ENCODE measurements at regions not wholly inside any gene's neighbourhood (a gene's known extent, or its start where the extent isn't known, plus 50 kb on each side); places are given as distances from the start of the nearest gene placed in this dataset.

DNA sequence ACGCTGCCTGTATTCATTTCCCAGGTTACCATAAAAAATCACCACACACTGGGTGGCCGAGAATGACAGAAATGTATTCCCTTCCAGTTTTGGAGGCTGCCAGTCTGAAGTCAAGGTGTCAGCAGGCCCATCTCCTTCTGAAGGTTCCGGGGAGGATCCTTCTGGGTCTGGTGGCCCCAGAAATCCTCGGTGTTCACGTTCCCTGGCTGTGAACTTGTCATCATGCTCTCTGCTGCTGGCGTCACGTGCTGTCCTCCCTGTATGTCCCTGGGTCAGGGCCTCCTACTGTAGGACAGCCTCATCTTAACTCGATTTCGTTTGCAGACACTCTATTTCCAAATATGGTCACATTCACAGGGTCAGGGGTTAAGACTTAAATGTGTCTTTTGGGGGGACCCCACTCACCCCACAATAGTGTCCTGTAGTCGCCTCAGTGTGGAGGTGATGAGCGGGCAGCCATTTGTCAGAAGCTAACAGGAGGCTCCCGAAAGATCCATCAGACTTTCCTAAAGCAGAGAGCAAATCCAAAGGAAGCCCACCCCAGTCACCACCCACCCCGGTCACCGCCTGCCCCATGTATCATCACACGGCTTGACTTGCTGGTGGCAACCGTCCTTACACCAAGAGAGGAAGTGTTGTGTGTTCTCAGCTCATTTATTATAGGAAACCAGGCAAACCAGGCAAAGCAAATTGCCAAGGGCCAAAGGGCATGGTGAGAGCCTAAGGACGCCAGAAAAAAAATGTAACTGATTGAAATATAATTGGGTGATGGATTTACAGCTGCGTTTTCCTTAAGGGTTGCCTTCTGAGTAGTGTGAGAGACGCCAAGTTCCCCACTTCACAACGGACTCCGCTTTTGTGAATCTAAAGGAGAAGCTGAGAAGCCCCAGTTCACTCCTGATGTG, 148.8 kb upstream of the ZNF236 start:
- Mint-ChIP-seq H3K4me3 (no peak overlapping the region), H3K27ac (no peak overlapping the region), H3K27me3 (peaks cover 6% of the 10 kb centered on the region), H3K9me3 (peaks cover 2% of the 10 kb centered on the region), H3K4me1 (no peaks in the 10 kb centered on the region), H3K36me3 (ENCODE audit: low read depth) (no peaks in the 10 kb centered on the region)
- intact Hi-C loops (cut with micrococcal nuclease) = no loop called here
- no peak for DNase-seq
- TF ChIP-seq, protein P1, sequence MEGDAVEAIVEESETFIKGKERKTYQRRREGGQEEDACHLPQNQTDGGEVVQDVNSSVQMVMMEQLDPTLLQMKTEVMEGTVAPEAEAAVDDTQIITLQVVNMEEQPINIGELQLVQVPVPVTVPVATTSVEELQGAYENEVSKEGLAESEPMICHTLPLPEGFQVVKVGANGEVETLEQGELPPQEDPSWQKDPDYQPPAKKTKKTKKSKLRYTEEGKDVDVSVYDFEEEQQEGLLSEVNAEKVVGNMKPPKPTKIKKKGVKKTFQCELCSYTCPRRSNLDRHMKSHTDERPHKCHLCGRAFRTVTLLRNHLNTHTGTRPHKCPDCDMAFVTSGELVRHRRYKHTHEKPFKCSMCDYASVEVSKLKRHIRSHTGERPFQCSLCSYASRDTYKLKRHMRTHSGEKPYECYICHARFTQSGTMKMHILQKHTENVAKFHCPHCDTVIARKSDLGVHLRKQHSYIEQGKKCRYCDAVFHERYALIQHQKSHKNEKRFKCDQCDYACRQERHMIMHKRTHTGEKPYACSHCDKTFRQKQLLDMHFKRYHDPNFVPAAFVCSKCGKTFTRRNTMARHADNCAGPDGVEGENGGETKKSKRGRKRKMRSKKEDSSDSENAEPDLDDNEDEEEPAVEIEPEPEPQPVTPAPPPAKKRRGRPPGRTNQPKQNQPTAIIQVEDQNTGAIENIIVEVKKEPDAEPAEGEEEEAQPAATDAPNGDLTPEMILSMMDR (IDR thresholded peaks at IDR 0.05) = no peak
- ChIA-PET POLR2A (no interaction called here), CTCF (no interaction called here)
- no peak for ATAC-seq (ENCODE audit: low read depth)

DNA sequence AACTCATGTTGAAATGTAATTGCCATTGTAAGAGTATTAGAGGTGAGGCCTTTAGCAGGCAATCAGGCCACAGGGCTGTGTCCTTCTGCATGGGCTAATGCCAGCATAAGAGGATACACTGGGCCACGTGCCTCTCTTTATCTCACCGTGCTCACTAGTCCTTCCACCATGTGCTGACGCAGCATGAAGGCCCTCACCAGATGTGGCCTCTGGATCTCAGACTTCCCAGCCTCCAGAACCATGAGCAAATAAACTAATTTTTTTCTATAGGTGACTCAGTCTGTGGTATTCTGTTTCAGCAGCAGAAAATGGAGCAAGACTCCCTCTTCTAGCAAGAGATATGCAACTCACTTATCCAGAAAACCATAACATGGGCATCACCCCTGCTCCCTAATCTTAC, 149.7 kb upstream of the ZNF236 start:
- ATAC-seq (ENCODE audit: low read depth) (no peak), DNase-seq (no peak)
- Mint-ChIP-seq H3K27me3 (peaks cover 6% of the 10 kb centered on the region), H3K27ac (no peak overlapping the region), H3K4me1 (no peaks in the 10 kb centered on the region), H3K4me3 (no peak overlapping the region), H3K9me3 (peaks cover 2% of the 10 kb centered on the region), H3K36me3 (ENCODE audit: low read depth) (no peaks in the 10 kb centered on the region)
- TF ChIP-seq, protein P1 (IDR thresholded peaks at IDR 0.05) = no peak
- POLR2A ChIA-PET = no interaction called here
- CTCF ChIA-PET = no interaction called here
- intact Hi-C loops (cut with micrococcal nuclease) = no loop called here

DNA sequence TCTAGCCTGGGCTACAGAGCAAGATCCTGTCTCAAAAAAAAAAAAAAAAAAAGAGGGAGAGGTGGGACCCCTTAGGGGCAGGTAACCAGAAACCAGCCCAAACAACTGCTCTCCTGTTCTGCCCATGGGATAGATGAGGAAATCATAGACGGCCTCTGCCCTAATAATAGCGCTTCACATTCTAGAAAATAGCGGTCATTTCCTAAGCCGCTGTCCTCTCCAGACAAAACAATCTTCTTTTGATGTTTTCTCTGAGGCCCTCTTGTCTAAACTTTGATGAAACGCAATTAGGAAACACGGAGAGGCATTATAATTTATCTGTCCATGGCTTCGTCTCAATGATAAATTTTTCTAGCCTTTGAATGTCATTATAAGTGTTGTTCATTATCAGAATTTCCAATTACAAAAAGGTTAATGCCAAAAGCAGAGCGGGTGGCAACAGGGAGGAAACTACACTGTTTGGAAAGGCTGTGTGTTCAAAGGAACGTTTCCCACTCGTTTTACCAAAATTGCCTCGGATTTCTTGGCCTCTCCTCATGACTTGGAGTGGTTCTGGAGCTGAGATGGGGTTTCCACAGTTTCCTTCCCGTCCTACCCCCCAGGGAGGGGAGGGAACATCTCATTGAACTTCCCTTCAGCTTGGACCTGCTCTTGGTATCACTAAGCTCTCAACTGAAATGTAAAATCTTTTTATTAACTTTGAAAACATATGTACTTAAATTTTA, 151.6 kb upstream of the ZNF236 start:
- no peak for ATAC-seq (ENCODE audit: low read depth)
- intact Hi-C loops (cut with micrococcal nuclease) = no loop called here
- Mint-ChIP-seq H3K4me1 (no peaks in the 10 kb centered on the region), H3K27ac (no peak overlapping the region), H3K36me3 (ENCODE audit: low read depth) (no peaks in the 10 kb centered on the region), H3K9me3 (no peaks in the 10 kb centered on the region), H3K27me3 (peaks cover 6% of the 10 kb centered on the region), H3K4me3 (no peak overlapping the region)
- no peak for DNase-seq
- ChIA-PET POLR2A (no interaction called here), CTCF (no interaction called here)
- TF ChIP-seq, protein P1 (IDR thresholded peaks at IDR 0.05) = no peak

DNA sequence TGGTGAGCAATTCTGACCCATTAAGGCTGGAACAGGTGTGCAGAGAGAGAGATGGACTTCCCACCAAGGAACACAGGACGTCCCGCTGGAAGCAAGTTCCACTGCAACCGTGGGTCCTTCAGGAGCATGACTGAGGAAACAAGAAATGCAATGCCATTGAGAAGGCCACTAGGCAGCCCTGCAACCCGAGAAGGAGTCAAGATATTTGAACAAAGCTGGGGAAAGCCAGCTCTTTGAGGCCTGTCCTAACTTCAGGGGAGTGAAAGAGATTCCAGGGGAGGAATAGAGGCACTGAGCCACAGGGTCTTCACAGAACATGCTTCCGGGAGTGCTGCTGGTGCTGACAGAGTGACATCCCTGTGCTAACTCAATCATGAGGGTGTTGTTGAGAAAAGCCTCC, 153.8 kb upstream of the ZNF236 start:
- TF ChIP-seq, protein P1 (IDR thresholded peaks at IDR 0.05) = no peak
- CTCF ChIA-PET = no interaction called here
- peaks cover 6% of the 10 kb centered on the region for H3K27me3 Mint-ChIP-seq
- H3K4me1 Mint-ChIP-seq = no peaks in the 10 kb centered on the region
- intact Hi-C loops (cut with micrococcal nuclease) = no loop called here
- no peak overlapping the region for H3K4me3 Mint-ChIP-seq
- DNase-seq (no peak), ATAC-seq (ENCODE audit: low read depth) (no peak)
- POLR2A ChIA-PET = no interaction called here
- H3K27ac Mint-ChIP-seq = no peak overlapping the region
- H3K36me3 Mint-ChIP-seq (ENCODE audit: low read depth) = no peaks in the 10 kb centered on the region
- H3K9me3 Mint-ChIP-seq = no peaks in the 10 kb centered on the region

DNA sequence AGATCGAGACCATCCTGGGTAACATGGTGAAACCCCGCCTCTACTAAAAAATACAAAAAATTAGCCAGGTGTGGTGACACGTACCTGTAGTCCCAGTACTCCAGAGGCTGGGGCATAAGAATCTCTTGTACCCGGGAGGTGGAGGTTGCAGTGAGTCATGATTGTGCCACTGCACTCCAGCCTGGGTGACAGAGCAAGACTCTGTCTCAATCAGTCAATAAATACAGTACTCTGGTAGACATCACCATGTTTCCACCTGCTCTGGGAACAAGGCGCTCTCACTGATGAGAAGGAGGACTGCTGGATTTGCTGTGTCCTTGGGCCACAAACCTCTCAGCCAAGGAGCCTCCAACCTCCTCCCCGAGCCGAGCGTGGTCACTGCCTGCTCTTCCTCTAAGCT, 154.2 kb upstream of the ZNF236 start:
- POLR2A ChIA-PET = no interaction called here

More for the DNA sequence above, 154.2 kb upstream of the ZNF236 start:
- no peaks in the 10 kb centered on the region for H3K36me3 Mint-ChIP-seq (ENCODE audit: low read depth)
- DNase-seq = no peak
- intact Hi-C loops (cut with micrococcal nuclease) = no loop called here
- no peaks in the 10 kb centered on the region for H3K4me1 Mint-ChIP-seq
- H3K4me3 Mint-ChIP-seq = no peak overlapping the region
- peaks cover 7% of the 10 kb centered on the region for H3K27me3 Mint-ChIP-seq
- TF ChIP-seq, protein P1 (IDR thresholded peaks at IDR 0.05) = no peak
- CTCF ChIA-PET = no interaction called here
- ATAC-seq (ENCODE audit: low read depth) = no peak
- H3K9me3 Mint-ChIP-seq = no peaks in the 10 kb centered on the region
- no peak overlapping the region for H3K27ac Mint-ChIP-seq
